ENCODE measurements at regions not wholly inside any gene's neighbourhood (a gene's known extent, or its start where the extent isn't known, plus 50 kb on each side); places are given as distances from the start of the nearest gene placed in this dataset.

DNA sequence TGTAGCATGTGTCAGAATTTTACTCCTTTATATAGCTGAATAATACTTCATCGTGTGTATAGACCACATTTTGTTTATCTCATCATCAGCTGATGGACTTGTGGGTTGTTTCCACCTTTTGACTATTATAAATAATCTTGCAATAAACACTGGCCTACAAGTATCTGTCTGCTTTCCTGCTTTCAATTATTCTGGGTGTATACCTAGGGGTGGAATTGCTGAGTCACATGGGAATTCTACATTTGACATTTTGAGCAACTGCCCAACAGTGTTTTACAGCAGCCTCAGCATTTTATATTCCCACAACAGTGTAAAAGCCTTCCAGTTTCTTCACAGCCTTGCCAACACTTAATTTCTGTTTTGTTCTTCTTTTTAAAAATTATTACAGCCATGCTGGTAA lies 200.3 kb upstream of the PRSS1 start:
- TF ChIP-seq POLR2A (IDR thresholded peaks at IDR 0.05) (no peak), EP300 (IDR thresholded peaks at IDR 0.05) (no peak), POLR2AphosphoS5 (IDR thresholded peaks at IDR 0.05) (no peak)
- TF ChIP-seq, protein P1, sequence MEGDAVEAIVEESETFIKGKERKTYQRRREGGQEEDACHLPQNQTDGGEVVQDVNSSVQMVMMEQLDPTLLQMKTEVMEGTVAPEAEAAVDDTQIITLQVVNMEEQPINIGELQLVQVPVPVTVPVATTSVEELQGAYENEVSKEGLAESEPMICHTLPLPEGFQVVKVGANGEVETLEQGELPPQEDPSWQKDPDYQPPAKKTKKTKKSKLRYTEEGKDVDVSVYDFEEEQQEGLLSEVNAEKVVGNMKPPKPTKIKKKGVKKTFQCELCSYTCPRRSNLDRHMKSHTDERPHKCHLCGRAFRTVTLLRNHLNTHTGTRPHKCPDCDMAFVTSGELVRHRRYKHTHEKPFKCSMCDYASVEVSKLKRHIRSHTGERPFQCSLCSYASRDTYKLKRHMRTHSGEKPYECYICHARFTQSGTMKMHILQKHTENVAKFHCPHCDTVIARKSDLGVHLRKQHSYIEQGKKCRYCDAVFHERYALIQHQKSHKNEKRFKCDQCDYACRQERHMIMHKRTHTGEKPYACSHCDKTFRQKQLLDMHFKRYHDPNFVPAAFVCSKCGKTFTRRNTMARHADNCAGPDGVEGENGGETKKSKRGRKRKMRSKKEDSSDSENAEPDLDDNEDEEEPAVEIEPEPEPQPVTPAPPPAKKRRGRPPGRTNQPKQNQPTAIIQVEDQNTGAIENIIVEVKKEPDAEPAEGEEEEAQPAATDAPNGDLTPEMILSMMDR (IDR thresholded peaks at IDR 0.05) = no peak
- WGBS, 5 donors = 68 to 79% (median 70%) methylated on average over 1 of the region's 1 CpG
- intact Hi-C loops (cut with DNase I; ENCODE audit: low total_unique reads) = no loop called here
- no peak overlapping the region for H3K4me3 ChIP-seq
- no peak for DNase-seq
- no peaks in the 10 kb centered on the region for H3K36me3 ChIP-seq
- H3K27me3 ChIP-seq = no peaks in the 10 kb centered on the region
- H3K27ac ChIP-seq = no peak overlapping the region
- H3K4me1 ChIP-seq = no peaks in the 10 kb centered on the region
- H3K9me3 ChIP-seq = no peaks in the 10 kb centered on the region

DNA sequence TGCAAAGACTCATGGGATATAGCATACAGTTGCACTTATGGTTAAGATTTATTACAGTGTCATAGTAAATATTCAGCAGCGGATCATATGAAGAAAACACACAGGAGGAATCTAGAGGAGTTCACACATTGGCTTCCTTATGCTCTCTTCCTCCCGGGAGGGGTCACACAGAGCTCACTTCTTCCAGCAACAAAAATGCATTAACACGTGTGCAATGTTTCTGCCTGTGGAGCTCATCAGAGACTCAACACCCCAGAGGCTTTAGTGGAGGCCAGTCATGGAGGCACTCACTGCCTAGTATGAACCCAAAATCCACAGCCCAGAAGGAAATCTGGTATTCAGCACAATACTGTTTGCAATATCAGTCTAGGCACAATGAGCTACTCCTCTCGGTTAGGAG lies 202.8 kb upstream of the PRSS1 start:
- intact Hi-C loops (cut with DNase I; ENCODE audit: low total_unique reads) = no loop called here
- DNase-seq = no peak
- Histone ChIP-seq H3K4me3 (no peak overlapping the region), H3K9me3 (no peaks in the 10 kb centered on the region), H3K36me3 (no peaks in the 10 kb centered on the region), H3K27ac (no peak overlapping the region), H3K4me1 (no peaks in the 10 kb centered on the region), H3K27me3 (no peaks in the 10 kb centered on the region)
- WGBS, 5 donors = 76 to 93% (median 82%) methylated on average over 4 of the region's 4 CpGs
- no peak for TF ChIP-seq POLR2A (IDR thresholded peaks at IDR 0.05)

DNA sequence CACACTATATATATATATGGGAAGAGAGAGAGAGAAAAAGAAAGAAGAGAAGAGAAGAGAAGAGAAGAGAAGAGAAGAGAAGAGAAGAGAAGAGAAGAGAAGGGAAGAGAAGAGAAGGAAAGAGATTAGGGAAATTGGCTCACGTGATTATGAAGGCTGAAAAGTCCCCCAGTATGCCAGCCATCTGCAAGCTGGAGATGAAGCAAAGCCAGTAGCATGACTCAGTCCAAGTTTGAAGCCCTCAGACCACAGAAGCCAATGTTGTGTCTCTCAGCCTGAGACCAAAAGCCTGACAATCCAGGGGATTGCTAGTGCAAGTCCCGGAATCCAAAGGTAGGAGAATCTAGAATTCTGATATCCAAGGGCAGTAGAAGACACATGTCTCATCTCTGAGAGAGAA lies 206.3 kb upstream of the PRSS1 start:
- TF ChIP-seq, protein P1 (IDR thresholded peaks at IDR 0.05) = no peak
- intact Hi-C loops (cut with DNase I; ENCODE audit: low total_unique reads) = no loop called here
- no peaks in the 10 kb centered on the region for H3K27me3 ChIP-seq
- no peak overlapping the region for H3K27ac ChIP-seq
- DNase-seq = no peak
- WGBS, 5 donors = 54 to 67% (median 57%) methylated on average over 2 of the region's 2 CpGs
- no peaks in the 10 kb centered on the region for H3K36me3 ChIP-seq
- H3K9me3 ChIP-seq = no peaks in the 10 kb centered on the region
- H3K4me3 ChIP-seq = no peak overlapping the region
- H3K4me1 ChIP-seq = no peaks in the 10 kb centered on the region

DNA sequence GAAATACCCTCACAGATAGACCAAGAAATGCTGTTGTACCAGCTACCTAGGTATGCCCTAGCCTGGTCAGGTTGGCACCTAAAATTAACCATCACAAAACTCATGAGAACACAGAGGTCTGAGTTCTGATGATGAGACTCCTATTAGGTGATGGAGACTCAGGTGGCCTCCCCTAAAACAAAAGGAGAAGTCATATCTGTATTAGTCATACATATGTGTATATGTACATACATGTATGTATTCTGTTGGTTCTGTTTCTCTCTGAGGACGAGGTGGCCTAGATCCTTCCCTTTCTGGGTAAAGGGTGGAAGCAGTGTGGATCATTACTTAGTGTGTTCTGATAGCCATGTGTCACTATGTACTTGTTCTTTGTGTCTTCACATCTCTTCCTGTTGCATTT lies 207.2 kb upstream of the PRSS1 start:
- Histone ChIP-seq H3K4me1 (no peaks in the 10 kb centered on the region), H3K4me3 (no peak overlapping the region), H3K36me3 (no peaks in the 10 kb centered on the region), H3K27me3 (no peaks in the 10 kb centered on the region), H3K27ac (no peak overlapping the region), H3K9me3 (no peaks in the 10 kb centered on the region)
- WGBS, 5 donors = 42 to 75% (median 68%) methylated on average over 1 of the region's 1 CpG
- TF ChIP-seq POLR2AphosphoS5 (IDR thresholded peaks at IDR 0.05) (no peak), POLR2A (IDR thresholded peaks at IDR 0.05) (no peak), EP300 (IDR thresholded peaks at IDR 0.05) (no peak)
- TF ChIP-seq, protein P1 (IDR thresholded peaks at IDR 0.05) = no peak
- intact Hi-C loops (cut with DNase I; ENCODE audit: low total_unique reads) = no loop called here
- no peak for DNase-seq

DNA sequence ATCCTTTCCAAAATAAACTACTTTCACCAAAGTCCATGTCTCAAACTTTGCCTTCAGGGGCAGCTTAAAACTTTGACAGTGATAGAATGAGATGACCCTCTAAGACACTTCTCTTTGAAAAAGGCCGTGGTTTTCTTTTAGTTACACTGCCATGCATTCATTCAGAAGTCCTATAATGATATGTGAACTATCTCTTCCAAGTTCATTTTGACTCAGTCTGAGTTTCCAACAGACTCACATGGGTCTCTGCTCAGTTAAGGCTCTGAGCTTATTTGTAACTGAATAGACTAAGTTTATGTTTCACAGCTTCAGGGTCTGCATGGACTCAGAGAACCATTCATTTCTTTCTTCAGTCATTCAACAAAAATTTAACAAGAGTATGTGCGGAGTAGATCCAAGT lies 208.9 kb upstream of the PRSS1 start:
- WGBS, 5 donors = 77 to 89% (median 81%) methylated on average over 2 of the region's 2 CpGs
- TF ChIP-seq EP300 (IDR thresholded peaks at IDR 0.05) (no peak), POLR2AphosphoS5 (IDR thresholded peaks at IDR 0.05) (no peak), POLR2A (IDR thresholded peaks at IDR 0.05) (no peak)
- TF ChIP-seq, protein P1 (IDR thresholded peaks at IDR 0.05) = no peak
- Histone ChIP-seq H3K9me3 (no peaks in the 10 kb centered on the region), H3K36me3 (no peaks in the 10 kb centered on the region), H3K4me1 (no peaks in the 10 kb centered on the region), H3K27ac (no peak overlapping the region), H3K4me3 (no peak overlapping the region), H3K27me3 (peaks cover 0 to 4% (median 0%) of the 10 kb centered on the region in 3 donors)
- intact Hi-C loops (cut with DNase I; ENCODE audit: low total_unique reads) = no loop called here
- no peak for DNase-seq
